HG03159 (cell line): ENCODE measurements at regions not wholly inside any gene's neighbourhood (a gene's known extent, or its start where the extent isn't known, plus 50 kb on each side); places are given as distances from the start of the nearest gene placed in this dataset.

Source experiments
- ATAC-seq: cut with Tn5 transposase; IDR thresholded peaks from one replicate; pipeline ENCODE4 v1.9.1; 2021; ENCODE audit warnings: mild to moderate bottlenecking, moderate library complexity; ENCODE audit not compliant: unreplicated experiment

DNA sequence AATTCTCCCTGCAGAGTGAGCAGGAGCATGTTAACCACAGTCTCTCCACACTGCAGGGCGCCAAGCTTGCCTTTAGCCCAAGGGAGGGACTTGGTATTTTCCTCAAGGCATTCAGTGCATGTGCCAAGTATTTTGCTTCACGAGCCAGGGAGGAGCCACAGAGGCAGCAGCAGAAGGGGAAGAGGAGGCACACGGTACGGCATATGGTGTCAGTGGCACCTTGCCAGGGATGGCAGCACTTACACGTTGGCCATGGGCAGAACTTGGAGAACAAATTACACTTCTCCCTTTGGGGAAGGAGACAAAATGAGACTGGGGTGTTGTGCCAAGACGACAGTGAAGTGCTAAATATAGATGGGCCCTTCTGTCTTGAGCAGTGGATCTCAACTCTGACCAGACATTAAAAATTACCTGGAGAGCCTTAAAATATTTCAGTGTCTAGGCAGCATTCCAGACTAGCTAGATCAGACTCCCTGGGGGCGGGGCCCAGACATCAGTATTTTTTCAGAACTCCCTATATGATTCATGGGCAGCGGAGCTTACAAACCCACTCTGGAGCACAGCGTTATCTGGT lies 155.8 kb downstream of the DRD1 start:
- ATAC-seq: no peak

DNA sequence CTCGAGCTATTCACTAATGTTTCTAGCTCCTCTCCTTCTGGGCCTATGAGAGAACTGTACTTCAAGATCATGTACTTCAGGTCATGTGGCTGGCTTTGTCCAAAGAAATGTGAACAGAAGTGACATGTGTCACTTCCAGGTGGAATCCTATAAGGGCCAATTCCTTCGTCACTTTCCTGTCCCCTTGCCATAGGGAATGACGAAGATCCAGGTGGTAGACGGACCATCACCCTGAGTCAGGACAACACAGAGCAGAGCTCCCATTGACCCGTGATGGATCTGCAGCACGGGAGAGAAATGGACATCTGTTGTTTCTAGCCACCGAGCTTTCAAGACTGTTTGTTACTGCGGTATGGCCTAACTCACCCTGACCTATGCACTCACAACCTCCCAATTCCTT lies 157.0 kb downstream of the DRD1 start:
- ATAC-seq: no peak

DNA sequence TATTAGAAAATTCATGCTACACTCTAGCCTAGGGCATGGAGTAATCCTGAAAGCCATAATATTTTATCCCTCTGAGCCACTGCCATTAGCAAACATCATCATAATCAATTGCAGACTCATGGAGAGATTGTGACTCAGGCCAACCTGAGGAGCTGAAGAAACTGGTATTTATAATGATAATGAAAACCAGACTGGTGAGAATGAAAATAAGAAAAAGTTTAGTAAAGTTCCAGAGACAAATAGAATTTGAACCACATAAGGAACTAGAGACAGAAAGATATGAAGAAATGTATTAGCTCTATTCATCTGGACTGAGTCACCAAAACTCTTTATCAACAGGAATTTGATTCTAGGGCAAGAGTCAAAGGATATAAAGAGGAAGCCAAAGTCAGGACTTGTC lies 158.7 kb downstream of the DRD1 start:
- no peak for ATAC-seq

DNA sequence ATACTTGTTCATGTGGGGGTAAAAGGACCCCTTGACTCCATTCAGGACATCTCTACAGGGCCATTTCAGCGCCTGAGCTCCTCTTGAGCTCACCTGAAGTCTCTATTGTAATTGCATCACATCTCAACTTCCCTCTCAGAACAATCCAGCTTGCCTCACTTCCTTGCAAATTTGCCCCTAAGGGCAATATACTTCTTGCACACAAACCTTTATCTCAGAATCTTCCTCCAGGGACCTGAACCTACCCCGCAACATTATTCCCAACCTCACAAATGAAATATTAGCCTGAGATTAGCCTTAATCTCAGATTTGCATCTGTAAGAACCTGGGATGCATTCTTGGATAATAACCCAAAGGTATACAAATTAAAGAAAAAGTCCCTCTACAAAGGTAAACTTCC lies 159.2 kb downstream of the DRD1 start:
- no peak for ATAC-seq

DNA sequence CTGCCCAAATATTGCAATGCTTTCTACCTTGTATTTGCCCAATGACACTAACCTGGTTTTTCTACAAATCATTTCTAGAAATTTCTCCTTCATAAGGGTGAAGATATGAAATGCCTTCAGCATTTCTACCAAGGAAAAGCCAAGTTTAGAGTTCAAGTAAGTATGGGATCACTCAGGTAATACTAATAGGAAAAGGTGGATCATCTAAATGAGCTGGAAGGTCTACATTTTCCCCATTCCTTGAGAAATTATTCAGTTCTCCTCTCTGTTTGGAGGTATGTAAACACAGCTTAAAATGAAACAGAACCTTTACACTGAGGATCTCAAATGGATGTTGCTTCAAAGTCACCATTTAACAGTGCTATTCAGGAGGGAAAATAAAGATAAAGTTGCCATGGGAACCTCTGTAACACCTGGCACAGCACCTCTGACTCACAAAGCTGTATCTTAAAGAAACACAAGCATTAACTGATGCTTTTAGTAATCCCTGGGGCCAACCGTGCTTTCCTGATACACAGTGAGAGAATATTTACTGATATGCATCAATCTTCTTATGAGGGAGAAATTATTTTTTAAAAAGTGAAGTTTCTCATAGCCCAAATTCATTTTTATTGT lies 161.3 kb downstream of the DRD1 start:
- no peak for ATAC-seq

DNA sequence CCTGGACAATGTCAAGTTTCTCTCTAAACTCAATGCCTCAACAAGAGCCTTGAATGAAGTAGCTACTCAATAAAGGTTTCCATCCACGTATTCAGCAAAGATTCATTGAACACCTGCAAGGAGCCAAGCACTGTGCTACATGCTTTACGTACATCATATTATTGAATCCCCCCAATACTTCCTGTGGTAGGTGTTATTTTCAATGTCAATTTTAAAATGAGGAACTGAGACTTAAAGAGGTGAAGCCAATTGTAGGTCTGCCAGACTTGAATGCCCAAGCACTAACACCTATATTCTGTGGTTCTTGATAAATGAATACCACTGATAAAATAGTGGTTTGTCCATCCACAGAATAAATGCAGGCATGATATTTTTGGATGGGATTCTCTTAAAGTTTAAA lies 162.3 kb downstream of the DRD1 start:
- ATAC-seq: no peak

DNA sequence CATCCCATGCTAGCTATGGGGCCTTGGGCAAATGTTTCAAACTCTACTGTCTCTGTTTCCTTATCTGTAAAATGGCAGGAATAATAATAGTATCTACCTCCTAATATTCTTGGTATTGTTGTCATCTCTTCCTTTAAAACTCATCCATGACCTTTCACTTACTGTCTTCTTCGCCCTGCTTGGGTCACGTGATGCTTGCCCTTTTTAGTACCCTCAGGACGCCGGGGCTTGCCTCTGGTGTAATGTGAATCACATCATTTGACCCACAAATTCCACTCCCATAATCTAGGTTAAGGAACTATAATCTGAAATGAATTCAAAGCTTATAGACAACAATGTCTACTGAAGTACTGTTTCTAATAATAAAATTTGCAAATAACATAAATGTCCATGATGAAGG lies 162.7 kb downstream of the DRD1 start:
- ATAC-seq: no peak

DNA sequence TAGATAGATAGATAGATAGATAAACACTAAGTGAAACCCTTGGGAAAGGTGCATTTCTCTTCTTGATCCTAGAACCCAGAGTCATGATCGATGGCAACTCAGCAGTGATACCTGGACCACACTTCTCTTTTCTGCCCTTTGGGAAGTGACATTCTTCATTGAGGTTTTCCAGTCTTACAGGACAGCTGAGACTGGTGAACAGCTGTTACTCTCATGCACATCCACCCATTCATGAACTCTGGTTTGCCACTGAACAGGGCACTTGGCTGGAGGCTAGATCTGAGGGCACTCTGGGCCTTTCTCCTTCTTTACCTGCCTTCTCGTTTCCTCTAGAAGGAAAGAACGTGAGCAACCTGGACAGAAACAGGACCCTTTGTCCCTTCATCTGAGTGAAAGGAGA lies 164.5 kb downstream of the DRD1 start:
- ATAC-seq: no peak

DNA sequence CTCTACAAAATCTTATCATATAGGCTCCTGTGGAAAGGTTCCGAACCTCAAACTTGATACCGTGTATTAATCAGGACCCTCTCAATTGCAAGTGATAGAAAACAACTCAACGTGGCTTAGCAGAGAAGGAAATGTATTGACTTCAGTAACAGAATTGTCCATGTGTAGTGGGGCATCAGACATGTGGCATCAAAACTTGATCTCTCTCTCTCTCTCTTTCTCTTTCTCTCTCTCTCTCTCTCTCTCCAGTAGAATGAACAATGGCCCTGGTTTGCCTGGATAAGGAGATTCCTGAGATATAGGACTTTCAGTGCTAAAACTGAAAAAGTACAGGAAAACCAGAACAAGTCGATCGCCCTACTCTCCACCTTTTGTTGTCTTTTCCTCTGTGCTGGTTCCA lies 168.2 kb downstream of the DRD1 start:
- no peak for ATAC-seq

DNA sequence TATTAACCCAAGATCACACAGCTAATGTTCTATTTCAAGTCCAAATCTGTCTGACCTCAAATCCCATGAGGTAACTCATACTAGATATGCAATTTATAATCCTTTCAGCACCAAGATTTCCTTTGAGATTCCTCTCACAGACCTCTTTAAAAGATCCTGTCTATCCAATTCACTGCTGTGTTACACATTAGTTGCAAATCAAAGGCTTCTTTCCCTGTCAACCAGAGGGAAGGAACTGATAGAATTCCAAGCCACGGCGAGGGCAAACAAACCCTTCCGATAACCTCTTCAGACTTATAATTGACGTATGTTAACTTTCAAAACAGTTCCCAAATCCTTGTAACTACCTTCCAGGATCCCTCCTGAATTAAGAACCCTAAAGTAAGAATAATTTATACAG lies 168.9 kb downstream of the DRD1 start:
- no peak for ATAC-seq

DNA sequence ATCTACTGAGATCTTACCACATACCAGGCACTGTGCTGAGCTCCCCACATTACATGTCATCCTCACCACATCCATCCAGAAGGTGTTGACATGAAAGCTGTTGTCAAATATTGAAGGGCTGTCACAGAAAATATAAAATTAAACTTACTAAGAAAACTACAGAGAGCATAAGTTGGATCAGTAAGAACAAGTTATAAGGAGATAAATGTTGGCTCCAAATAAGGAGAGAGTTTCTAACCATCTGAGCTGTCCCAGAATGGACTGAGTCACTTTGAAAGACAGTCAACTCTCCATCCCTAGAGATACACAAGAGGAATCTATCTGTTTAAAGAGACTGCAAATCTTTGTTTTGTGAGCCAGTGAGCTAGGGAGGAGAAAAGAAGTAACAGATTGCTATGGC lies 169.8 kb downstream of the DRD1 start:
- no peak for ATAC-seq

DNA sequence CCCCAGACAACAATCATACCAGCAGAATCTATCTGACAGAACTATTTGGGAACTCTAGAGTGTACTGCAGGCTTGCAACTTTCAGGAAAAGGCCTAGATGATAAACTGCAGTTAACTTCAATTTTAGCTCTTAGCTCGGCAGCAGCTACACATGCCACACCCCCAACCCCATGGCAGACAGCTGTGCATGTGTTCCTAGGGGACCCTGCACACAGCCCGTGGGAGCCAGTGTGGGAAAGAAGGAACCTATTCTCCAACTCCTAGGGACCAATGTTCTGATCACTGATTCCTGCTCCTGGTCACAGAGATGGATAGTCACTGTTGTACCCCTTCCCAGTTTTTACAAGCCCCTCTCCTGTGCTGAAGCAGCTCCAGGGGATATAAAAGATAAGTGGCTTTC lies 179.6 kb downstream of the DRD1 start:
- ATAC-seq: no peak

DNA sequence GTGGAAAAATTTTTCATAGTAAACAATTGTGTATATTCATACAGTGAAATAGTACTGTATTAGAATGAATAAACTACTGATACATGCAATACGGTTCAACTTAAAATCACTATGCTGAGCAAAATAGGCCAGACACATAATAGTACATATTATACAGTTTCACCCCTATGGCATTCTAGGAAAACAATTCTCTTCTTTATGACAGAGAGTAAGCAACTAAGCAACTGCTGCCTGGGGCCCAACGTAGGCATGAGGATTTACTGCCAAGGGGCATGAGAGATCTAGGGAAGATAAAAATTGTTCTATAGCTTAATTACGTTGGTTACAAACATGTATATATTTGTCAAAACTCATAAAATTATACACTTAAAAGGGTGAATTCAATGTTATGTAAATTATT lies 180.2 kb downstream of the DRD1 start:
- no peak for ATAC-seq

DNA sequence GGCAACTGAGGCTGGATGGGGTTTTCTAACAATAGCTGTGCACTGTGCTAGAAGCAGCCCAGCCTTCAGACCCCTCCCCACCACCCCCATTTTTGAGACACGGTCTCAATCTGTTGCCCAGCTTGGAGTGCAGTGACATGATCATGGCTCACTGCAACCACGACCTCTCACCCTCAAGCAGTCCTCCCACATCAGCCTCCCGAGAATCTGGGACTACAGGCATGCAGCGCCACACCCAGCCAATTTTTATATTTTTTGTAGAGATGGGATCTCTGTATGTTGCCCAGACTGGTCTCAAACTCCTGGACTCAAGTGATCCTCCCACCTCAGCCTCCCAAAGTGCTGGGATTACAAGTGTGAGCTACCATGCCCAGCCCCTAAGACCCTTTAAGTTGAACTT lies 182.5 kb downstream of the DRD1 start:
- no peak for ATAC-seq

DNA sequence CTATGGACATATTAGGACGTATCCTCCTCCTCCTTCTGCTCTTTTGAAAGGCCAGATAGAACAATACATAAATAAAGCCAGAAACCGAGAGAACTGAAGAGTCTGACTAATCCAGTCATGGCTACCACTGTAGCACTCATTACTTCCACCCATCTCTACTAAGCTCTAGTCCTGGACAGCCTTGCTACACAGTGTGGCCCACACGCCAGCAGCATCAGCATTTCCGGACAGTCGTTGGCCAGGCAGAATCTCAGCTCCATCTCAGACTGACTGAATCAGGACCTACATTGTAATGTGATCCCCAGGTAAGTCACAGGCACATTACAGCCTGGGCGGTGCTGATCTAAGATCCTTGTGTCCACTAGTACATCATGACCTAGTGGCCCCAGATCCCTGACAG lies 182.9 kb downstream of the DRD1 start:
- ATAC-seq: no peak

DNA sequence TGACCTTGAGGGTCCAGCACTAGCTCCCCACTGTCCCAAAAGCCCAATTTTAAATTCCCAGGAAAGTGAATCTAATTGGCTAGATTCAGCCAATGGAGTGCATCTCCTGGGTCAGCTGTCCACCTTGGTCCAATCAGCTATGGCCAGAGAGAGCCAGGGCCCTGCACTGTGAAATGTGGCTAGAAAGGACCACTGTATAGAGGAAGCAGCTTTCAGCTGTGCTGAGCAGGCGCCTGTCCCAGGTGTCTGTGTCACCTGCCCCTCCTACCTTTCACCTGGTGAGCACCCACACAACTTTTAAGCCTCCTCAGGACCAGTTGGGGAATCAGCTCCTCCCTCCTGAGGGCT lies 186.2 kb downstream of the DRD1 start:
- ATAC-seq: no peak

DNA sequence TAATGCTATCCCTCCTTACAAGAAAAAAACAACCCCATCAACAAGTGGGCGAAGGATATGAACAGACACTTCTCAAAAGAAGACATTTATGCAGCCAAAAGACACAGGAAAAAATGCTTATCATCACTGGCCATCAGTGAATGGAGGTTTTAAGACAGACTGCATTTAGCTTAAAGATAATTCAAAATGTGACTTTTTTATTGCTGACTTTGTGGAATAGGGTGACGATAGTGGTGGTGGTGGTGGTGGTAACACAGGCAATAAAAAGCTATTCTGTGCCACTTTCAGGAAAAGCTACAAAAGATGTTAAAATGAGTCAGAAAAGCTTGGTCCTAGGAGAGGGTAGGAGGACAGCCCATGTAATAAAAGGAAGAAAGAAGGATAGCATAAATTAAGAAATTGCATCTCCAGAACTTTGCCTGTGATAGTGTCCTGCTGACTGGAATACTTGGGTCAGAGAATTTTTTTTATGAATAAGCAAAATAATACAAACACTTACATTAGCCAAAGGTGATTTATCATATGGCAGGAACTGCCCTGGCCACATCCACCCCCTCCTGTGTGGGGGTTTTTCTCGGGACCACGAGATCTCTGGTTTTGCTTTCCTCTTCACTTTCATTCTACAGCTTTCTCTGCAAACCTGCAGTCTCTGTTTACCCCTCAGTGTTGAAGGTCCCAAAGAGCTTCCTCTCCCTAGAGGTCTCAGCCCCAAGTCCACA lies 186.7 kb downstream of the DRD1 start:
- no peak for ATAC-seq

DNA sequence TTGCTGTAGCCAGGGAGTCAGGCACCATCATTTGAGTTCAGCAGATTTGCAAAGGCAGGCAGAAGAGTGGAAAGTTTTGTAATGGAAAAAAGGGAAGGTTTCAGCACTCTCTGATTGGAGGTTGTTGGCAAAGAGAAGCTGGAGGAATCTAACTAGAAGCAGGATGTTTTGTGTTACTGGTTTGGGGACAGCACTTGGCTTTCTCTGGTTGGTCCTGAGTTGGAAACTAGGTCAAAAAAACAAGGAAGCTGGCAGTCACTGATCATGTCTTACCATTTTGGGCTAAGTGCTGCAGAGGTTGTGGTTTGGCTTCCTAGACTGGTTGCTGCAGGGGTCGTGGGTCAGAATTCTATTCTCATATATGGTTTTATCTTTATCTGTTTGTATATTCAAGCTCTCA lies 189.8 kb downstream of the DRD1 start:
- no peak for ATAC-seq

DNA sequence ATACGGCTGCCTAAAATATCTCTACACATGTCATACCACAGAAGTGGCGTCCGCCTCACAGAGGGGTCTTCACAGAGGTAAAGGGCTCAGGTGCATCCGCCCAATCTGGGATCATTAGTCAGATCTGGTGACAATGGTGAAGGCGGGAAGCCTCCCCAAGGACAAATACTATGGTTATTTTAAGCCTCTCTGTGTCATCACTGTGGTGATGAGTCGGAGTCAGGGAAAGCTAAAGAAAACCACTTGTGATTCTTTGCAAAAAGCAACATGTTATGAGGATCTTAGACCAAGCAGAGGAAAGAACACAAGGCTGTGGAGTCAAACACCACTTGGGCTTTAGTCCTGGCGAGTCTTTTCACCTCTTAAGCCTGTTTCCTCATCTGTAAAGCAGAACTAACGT lies 190.4 kb downstream of the DRD1 start:
- ATAC-seq: no peak

DNA sequence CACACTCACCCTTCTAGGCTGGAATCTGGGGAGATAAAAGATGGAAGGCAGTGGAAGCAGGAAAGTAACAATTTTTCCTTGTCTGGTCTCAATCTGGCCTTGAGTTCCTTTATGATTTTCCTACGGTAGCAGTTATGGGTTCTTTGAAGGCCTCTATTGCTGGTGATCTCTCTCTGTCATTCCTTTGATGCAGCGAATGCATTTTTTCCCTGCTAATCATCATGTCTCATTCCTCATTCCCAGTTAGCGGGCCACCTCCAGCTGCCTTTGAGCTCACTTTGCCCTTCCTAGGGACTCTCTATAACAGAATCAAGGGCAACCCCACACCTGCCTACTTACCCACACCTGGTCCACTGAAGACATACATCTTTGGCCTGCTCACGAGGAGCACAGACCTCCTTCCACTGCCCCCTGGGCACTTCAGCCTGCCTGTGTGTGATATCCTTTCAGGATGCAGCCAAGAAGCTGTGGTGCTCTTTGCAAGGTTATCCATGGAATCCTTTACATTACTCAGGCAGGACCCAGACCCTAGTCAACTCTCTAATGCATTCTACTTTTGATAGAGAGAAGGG lies 191.7 kb downstream of the DRD1 start:
- no peak for ATAC-seq

DNA sequence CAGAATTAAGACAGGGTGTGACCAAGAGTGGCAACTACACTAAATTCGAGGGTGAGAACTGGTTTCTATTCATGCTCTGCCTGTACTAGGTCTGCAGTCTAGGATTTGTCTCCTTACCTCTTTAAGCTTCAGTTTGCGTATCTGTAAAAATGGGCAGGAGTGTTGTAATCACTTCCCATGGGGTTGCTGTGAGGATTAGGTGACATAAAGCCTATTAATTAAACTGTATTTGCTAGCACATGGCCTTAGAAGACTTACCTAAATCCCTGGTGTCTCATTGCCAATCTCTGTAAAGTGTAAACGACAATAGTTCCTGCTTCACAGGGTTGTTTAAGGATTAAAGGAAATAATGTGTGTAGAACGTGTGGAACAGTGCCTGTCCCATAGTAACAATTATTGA lies 193.6 kb downstream of the DRD1 start:
- ATAC-seq: no peak

DNA sequence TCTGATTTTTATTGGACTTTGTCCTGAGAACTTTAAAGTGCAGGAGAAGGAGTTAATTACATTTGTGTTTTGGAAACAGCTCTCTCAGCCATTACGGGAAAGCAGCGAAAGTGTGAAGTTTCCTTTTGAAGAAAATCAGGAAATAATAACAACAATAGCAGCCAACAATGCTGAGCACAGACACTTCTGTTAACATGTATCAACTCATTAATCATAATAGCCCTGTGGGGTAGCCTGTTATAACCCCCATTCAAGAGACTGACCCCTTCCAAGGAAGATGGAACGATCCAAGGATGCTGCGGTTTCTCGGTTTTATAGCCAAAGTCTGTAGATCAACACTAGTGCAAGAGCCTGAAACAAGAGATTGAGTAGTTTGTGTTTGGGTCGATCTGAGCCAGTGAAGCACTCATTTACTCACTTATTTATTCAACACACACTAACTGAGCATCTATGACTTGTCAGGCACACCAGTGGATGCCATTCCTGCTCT lies 195.5 kb downstream of the DRD1 start:
- no peak for ATAC-seq
